CD4-positive, alpha-beta T cell treated with Interleukin-2 at 100 ng/mL for 4 hours (primary cell): ENCODE measurements at regions not wholly inside any gene's neighbourhood (a gene's known extent, or its start where the extent isn't known, plus 50 kb on each side); places are given as distances from the start of the nearest gene placed in this dataset.
"Not testable (repeated sequence)": the region's sequence is repeated elsewhere in the genome, so short reads cannot be mapped to it uniquely, and the experiment has no call there.

Source experiments
- DNase-seq: peaks from one replicate; pipeline ENCODE4 v3.0.0-alpha.2; 2020; ENCODE audit warnings: low spot score

DNA sequence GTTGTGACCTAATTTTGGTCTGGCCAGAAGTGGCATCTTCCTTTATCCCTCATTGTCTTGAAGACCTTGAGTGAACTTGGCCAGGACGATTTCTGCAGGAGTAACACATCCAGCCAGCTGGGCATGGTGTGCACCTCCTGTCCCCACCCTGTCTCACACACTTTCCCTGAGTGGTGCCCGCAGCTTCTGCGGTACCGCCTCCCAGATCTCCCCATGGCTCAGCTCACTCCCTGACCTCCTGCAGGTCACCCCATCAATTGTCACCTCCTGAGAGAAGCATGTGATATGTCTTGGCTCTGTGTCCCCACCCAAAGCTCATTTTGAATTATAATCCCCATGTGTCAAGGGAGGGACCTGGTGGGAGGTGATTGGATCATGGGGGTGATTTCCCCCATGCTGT, 50.2 kb upstream of the TP53I11 start:
- no peak for DNase-seq

GRCh38 chr11:45001466-45002165, 50.9 kb upstream of the TP53I11 start:
- no peak for DNase-seq

DNA sequence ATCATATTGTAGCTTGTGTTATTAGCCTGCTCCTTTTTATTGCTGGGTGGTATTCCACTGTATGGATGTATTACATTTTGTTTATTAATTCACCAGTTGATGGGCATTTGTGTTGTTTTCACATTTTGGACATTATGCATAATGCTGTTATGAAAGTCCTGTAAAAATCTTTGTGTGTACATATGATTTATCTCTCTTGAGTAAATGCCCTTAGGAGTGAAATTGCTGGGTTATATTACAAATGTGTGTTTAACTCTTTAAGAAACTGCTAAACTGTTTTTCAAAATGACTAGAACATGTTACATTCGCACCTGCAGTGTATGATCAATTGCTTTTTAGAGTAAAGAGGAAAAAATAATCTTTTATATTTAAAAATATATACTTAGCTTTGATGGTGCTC, 54.4 kb upstream of the TP53I11 start:
- no peak for DNase-seq

- no peak for DNase-seq
Measured at GRCh38 chr11:45007011-45007410, 56.3 kb upstream of the TP53I11 start.

GRCh38 chr11:45015983-45016382, 65.3 kb upstream of the TP53I11 start:
- not testable (repeated sequence) for DNase-seq

DNA sequence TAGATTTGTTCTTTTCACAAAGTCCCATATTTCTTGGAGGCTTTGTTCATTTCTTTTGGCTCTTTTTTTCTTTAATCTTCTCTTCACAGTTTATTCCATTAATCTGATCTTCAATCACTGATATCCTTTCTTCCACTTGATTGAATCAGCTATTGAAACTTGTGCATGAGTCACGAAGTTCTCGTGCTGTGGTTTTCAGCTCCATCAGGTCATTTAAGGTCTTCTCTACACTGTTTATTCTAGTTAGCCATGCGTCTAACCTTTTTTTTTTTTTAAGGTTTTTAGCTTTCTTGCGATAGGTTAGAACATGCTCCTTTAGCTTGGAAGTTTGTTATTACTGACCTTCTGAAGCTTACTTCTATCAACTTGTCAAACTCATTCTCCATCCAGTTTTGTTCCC, 65.8 kb upstream of the TP53I11 start:
- DNase-seq, result not testable (repeated sequence)

- DNase-seq, result no peak
Measured at GRCh38 chr11:45017329-45017728, 66.6 kb upstream of the TP53I11 start.

GRCh38 chr11:45021001-45021400, 70.3 kb upstream of the TP53I11 start:
- no peak for DNase-seq

- DNase-seq, result no peak
Measured at GRCh38 chr11:45021692-45022141, 71.0 kb upstream of the TP53I11 start.

- no peak for DNase-seq
Measured at GRCh38 chr11:45022294-45023064, 71.8 kb upstream of the TP53I11 start.

DNA sequence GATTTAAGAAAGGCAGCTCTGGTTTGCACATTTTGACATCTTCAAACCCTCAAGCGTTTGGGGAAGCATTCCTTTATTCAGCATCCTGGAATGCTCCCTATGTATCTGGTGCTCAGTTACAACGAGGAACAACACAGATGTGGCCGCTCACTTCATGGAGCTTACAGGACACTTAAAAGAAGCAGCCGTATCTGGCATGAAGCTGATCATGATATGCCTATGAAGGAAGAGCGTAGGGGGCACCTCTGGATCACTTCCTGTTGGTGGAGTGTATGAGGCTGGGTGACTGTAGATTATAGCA, 72.3 kb upstream of the TP53I11 start:
- no peak for DNase-seq

- DNase-seq, result no peak
Measured at GRCh38 chr11:45024316-45024715, 73.6 kb upstream of the TP53I11 start.

- DNase-seq, result no peak
Measured at GRCh38 chr11:45024846-45025588, 74.3 kb upstream of the TP53I11 start.

GRCh38 chr11:45025716-45026492, 75.2 kb upstream of the TP53I11 start:
- DNase-seq, result no peak

DNA sequence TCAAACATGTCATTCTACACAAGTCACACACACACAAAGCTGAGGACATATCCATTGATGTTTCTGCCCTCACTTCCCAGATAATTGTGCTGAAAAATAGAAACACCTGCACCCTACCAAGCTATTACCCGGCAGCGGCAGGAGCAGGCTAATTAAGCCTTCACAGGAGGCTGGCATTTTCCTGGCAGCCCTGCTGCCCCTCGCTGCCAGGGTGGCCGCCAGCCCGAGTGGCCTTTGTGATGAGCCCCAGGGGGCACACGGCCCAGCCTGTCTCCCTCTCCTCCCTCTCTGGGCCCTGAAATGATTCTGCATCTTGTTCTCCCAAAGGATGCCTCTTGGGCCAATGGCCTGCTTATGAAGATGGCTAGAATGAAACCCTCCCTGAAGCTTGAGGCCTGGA, 76.2 kb upstream of the TP53I11 start:
- no peak for DNase-seq

DNA sequence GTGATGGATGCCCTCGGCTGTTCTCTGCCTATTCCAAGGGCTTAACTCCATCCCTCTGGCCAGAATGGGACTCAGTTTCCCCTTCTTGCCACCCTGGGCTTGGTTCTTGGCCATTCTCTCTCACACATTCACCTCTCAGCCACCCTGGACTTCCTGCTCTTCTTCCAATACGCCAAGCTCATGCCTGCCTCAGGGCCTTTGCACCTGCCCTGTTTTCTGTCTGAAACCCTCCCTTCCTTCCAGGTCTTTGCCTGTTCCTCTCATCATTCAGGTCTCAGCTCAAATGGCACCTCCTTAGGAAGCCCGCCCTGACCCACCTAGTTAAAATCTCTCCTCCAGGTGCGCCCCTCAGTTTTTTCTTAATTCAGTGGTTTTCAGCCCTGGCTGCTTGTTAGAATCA, 76.6 kb upstream of the TP53I11 start:
- DNase-seq, result no peak

GRCh38 chr11:45028911-45029682, 78.4 kb upstream of the TP53I11 start:
- no peak for DNase-seq

GRCh38 chr11:45030778-45031177, 80.1 kb upstream of the TP53I11 start:
- no peak for DNase-seq

DNA sequence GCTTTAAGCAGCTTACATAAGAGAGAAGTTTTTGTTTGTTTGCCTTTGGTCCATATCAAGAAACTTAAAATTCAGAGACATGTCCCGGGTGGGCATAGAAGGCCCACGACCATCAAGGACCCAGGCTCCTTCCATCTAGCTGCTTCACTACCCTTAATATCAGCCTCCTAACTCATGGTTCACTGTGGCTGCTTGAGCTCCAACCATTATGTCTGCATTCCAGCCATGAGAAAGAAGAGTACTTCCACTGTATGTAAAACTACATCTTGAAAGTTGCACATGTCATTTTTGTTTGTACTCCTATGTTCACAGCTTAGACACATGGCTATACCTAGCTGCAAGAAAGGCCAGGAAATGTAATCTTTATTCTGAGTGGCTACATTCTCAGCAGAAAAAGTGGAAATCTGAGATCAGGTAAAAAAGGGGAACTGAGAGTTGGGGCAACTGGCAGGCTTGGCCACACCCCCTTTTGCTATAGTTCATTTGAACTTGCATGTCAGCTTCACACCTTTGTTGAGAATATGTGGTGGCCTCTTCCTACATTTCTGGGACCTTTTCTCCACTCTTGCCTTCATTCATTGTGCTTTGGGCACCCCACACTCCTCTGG, 81.3 kb upstream of the TP53I11 start:
- DNase-seq, result no peak

DNA sequence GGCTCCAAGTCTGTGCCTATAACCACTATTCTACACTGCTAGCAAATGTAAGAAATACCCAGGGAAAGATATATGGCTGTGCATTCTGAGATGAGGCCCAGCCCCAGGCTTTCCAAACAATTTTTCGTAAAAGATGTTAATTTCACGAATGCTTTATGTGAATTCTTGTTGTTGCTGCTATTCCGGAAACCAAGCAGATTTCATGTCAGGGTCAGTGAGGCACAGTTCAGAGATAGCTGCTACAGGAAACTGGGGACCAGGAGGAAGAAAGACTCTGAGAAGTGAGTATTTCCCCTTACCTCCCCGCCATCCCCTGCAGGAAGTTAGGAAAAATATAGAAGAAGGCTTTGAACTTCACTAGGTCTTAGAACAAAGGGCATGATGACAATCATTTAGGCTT, 84.7 kb upstream of the TP53I11 start:
- no peak for DNase-seq

- DNase-seq, result no peak
Measured at GRCh38 chr11:45036010-45036409, 85.3 kb upstream of the TP53I11 start.
